GM12878 (cell line): ENCODE measurements at regions not wholly inside any gene's neighbourhood (a gene's known extent, or its start where the extent isn't known, plus 50 kb on each side); places are given as distances from the start of the nearest gene placed in this dataset.

ENCODE experiments used
- ATAC-seq: fragments of 200-7000 bp; cut with Tn5 transposase; 3 replicates; pipeline ENCODE4 v1.9.1; 2020; ENCODE audit warnings: mild to moderate bottlenecking, moderate library complexity
- BruUV-seq: library from RNA; stranded (reverse); fragments of 400-500 nt; replicated peaks from 2 replicates; lab custom pipeline; 2021; lab: Mats Ljungman, UMichigan
- CTCF ChIA-PET: fragments of 300-600 bp; sonication (Branson Sonifier 250); formaldehyde crosslinking; extraction: SDS; loops from one replicate; lab custom pipeline; 2021; ENCODE audit warnings: inconsistent platforms; lab: Yijun Ruan, JAX
- POLR2A ChIA-PET: fragments of 350-600 bp; formaldehyde crosslinking; extraction: SDS; loops from one replicate; lab custom pipeline; 2021; ENCODE audit warnings: inconsistent platforms; lab: Charles Lee
- RAD21 ChIA-PET: fragments of 300-600 bp; sonication (Branson Sonifier 250); formaldehyde crosslinking; loops from one replicate; lab custom pipeline; 2023; ENCODE audit warnings: antibody characterized with exemption; ENCODE audit not compliant: unreplicated experiment; lab: Charles Lee
- SMC1A ChIA-PET: fragments of 300-600 bp; sonication (Branson Sonifier 250); formaldehyde crosslinking; loops from one replicate; lab custom pipeline; 2023; ENCODE audit not compliant: unreplicated experiment, uncharacterized antibody; lab: Charles Lee
- DNase-seq: peaks from one replicate; pipeline ENCODE4 v3.0.0-alpha.2; 2011; ENCODE audit warnings: low read depth, low spot score
- FAIRE-seq: peaks from 3 replicates; lab custom pipeline; 2011; peaks lifted over from hg19 to GRCh38; lab: Jason Lieb, UNC
- H2AFZ ChIP-seq: 2 replicates; pipeline ENCODE4 v1.6.0; 2011; ENCODE audit warnings: low read depth, low read length, control low read depth; ENCODE audit not compliant: control insufficient read depth
- H3K27ac ChIP-seq: 2 replicates; pipeline ENCODE4 v1.5.1; 2011; ENCODE audit warnings: control low read depth; ENCODE audit not compliant: control insufficient read depth, insufficient read depth
- H3K27me3 ChIP-seq, 2 experiments: replicated peaks in 1 of 2; 2 replicates each; pipeline versions ENCODE4 v1.6.0 to v1.6.1; 2011; ENCODE audit warnings: low read length in 1 of 2; ENCODE audit not compliant: control insufficient read depth in 2 of 2, insufficient read depth in 2 of 2
- H3K36me3 ChIP-seq, 2 experiments: 2 replicates each; pipeline ENCODE4 v1.5.1; 2011; ENCODE audit warnings: low read length in 1 of 2; ENCODE audit not compliant: control insufficient read depth in 2 of 2, insufficient read depth in 2 of 2
- H3K4me1 ChIP-seq: 2 replicates; pipeline ENCODE4 v1.6.1; 2011; ENCODE audit warnings: mild to moderate bottlenecking, low read length, moderate library complexity, mixed read lengths; ENCODE audit not compliant: control insufficient read depth, insufficient read depth
- H3K4me2 ChIP-seq: 2 replicates; pipeline ENCODE4 v1.6.0; 2011; ENCODE audit warnings: control low read depth; ENCODE audit not compliant: control insufficient read depth, insufficient read depth
- H3K4me3 ChIP-seq: fragments of 200-600 bp; sonication (generic); 2 replicates; pipeline ENCODE4 v1.5.1; 2016
- H3K79me2 ChIP-seq: 2 replicates; pipeline ENCODE4 v1.6.0; 2011; ENCODE audit warnings: low read length; ENCODE audit not compliant: control insufficient read depth, insufficient read depth
- H3K9ac ChIP-seq: 2 replicates; pipeline ENCODE4 v1.8.0; 2011; ENCODE audit warnings: low read length, control low read depth, mixed read lengths; ENCODE audit not compliant: control insufficient read depth, insufficient read depth
- H3K9me3 ChIP-seq: replicated peaks from 3 replicates; pipeline ENCODE4 v1.5.1; 2011; ENCODE audit warnings: mild to moderate bottlenecking, low read length; ENCODE audit not compliant: control insufficient read depth, insufficient read depth
- H4K20me1 ChIP-seq: 2 replicates; pipeline ENCODE4 v1.6.0; 2011; ENCODE audit not compliant: control insufficient read depth, insufficient read depth
- CBFB ChIP-seq: IDR thresholded peaks from 2 replicates; pipeline ENCODE4 v1.6.1; 2016; ENCODE audit warnings: antibody characterized with exemption, low read depth
- E2F4 ChIP-seq: IDR thresholded peaks from 2 replicates; pipeline ENCODE4 v1.6.1; 2012; ENCODE audit warnings: low read depth, low read length, improper control_type of control experiment
- E2F8 ChIP-seq: fragments of 450-650 bp; IDR thresholded peaks from 2 replicates; pipeline ENCODE4 v1.6.1; 2018; ENCODE audit warnings: mild to moderate bottlenecking, low read depth, moderate library complexity; ENCODE audit not compliant: partially characterized antibody
- EP300 ChIP-seq, 2 experiments: fragments of 150-350 bp in 1 of 2; IDR thresholded peaks; 2 replicates each; pipeline ENCODE4 v1.6.1; 2011 to 2012; ENCODE audit warnings: low read depth in 2 of 2, low read length in 2 of 2, borderline replicate concordance in 1 of 2, improper control_type of control experiment in 1 of 2, inconsistent platforms in 1 of 2; ENCODE audit not compliant: control insufficient read depth in 1 of 2
- JUNB ChIP-seq: IDR thresholded peaks from 2 replicates; pipeline ENCODE4 v1.6.1; 2016; ENCODE audit warnings: antibody characterized with exemption, mild to moderate bottlenecking
- SMAD1 ChIP-seq: fragments of 450-650 bp; IDR thresholded peaks from 2 replicates; pipeline ENCODE4 v1.6.1; 2018; ENCODE audit warnings: mild to moderate bottlenecking, low read depth; ENCODE audit not compliant: partially characterized antibody
- SPI1 ChIP-seq: IDR thresholded peaks from 2 replicates; pipeline ENCODE4 v1.6.1; 2011; ENCODE audit warnings: low read depth, mild to moderate bottlenecking, low read length, moderate library complexity, borderline replicate concordance; ENCODE audit not compliant: insufficient read depth
- SREBF1 ChIP-seq: IDR thresholded peaks from 2 replicates; pipeline ENCODE4 v1.6.1; 2012; ENCODE audit warnings: mild to moderate bottlenecking, low read length
- TBL1XR1 ChIP-seq: IDR thresholded peaks from 2 replicates; pipeline ENCODE4 v1.6.1; 2012; ENCODE audit warnings: low read depth, low read length, improper control_type of control experiment
- ZNF687 ChIP-seq: fragments of 450-650 bp; IDR thresholded peaks from 2 replicates; pipeline ENCODE4 v1.6.1; 2017; ENCODE audit warnings: mild to moderate bottlenecking, moderate library complexity
- WGBS: methylation state at CpG from one replicate; pipeline ENCODE4 v1.1.6; 2016; ENCODE audit warnings: low lambda C conversion rate; ENCODE audit not compliant: insufficient replicate concordance, insufficient coverage; ENCODE audit errors: missing lambda C conversion rate; 5-methylcytosine and 5-hydroxymethylcytosine counted together
- in situ Hi-C: fragments of 300-500 bp; cut with MboI; formaldehyde crosslinking; loops from 9 replicates; pipeline ENCODE4 v1.14.3; 2018; ENCODE audit warnings: mixed read lengths
- intact Hi-C: fragments of 100-400 bp; cut with micrococcal nuclease; formaldehyde crosslinking; loops from one replicate; pipeline ENCODE4 v1.14.2; 2022; ENCODE audit not compliant: unreplicated experiment

GRCh38 chr2:122150524-122151280, 395.3 kb downstream of the TSN start (continued):
- TF ChIP-seq ZNF687 (no peak), CBFB (no peak), E2F8 (no peak)

GRCh38 chr2:122152571-122152970, 397.1 kb downstream of the TSN start:
- no peak overlapping the region for H3K27ac ChIP-seq
- POLR2A ChIA-PET = interaction anchor here (0.6 kb wide), 1 partner anchor 137 kb away, joined by 6 read pairs; no protein-coding TSS in a partner anchor
- H3K27me3 ChIP-seq = no peaks in the 10 kb centered on the region
- H2AFZ ChIP-seq = no peak overlapping the region
- no peak overlapping the region for H3K4me2 ChIP-seq
- no peak for FAIRE-seq
- no TSS peak for BruUV-seq
- no peak overlapping the region for H3K4me3 ChIP-seq
- no peaks in the 10 kb centered on the region for H3K79me2 ChIP-seq
- H3K9ac ChIP-seq = no peak overlapping the region
- H3K9me3 ChIP-seq = no peaks in the 10 kb centered on the region
- intact Hi-C loops (no loop called here), in situ Hi-C loops (no loop called here)
- no peaks in the 10 kb centered on the region for H4K20me1 ChIP-seq
- RAD21 ChIA-PET = no interaction called here
- no peaks in the 10 kb centered on the region for H3K4me1 ChIP-seq
- DNase-seq = no peak
- SMC1A ChIA-PET = no interaction called here
- no peaks in the 10 kb centered on the region for H3K36me3 ChIP-seq
- ATAC-seq = no peak
- CTCF ChIA-PET = no interaction called here
- 0% methylated on average over 3 of the region's 3 CpGs for WGBS
- no peak for TF ChIP-seq E2F4
- no peak for TF ChIP-seq TBL1XR1
- TF ChIP-seq JUNB = no peak
- TF ChIP-seq SREBF1 = no peak
- TF ChIP-seq SMAD1 = no peak
- no peak for TF ChIP-seq EP300 (IDR thresholded peaks at IDR 0.05; ENCODE audit: borderline replicate concordance in 1 of 2, control insufficient read depth in 1 of 2, low read depth in 2 of 2, low read length in 2 of 2)
- no peak for TF ChIP-seq SPI1
